Ishikawa (cell line): ENCODE measurements at regions not wholly inside any gene's neighbourhood (a gene's known extent, or its start where the extent isn't known, plus 50 kb on each side); places are given as distances from the start of the nearest gene placed in this dataset.

Experiments used
- CEBPB ChIP-seq: IDR thresholded peaks from 2 replicates; pipeline ENCODE4 v1.6.1; 2012
- CREB1 ChIP-seq: IDR thresholded peaks from 2 replicates; pipeline ENCODE4 v1.6.1; 2012; ENCODE audit warnings: low read depth
- EP300 ChIP-seq: IDR thresholded peaks from 2 replicates; pipeline ENCODE4 v1.6.1; 2012; ENCODE audit warnings: borderline replicate concordance
- MAX ChIP-seq: IDR thresholded peaks from 2 replicates; pipeline ENCODE4 v1.6.1; 2012
- RAD21 ChIP-seq: IDR thresholded peaks from 2 replicates; pipeline ENCODE4 v1.6.1; 2012; ENCODE audit warnings: low read depth
- TAF1 ChIP-seq: IDR thresholded peaks from 2 replicates; pipeline ENCODE4 v1.6.1; 2012; ENCODE audit warnings: low read depth, mild to moderate bottlenecking
- YY1 ChIP-seq: IDR thresholded peaks from 2 replicates; pipeline ENCODE4 v1.6.1; 2012; ENCODE audit warnings: low read depth

- TF ChIP-seq YY1 (no peak), CEBPB (no peak), EP300 (no peak), MAX (no peak), RAD21 (no peak), CREB1 (no peak), TAF1 (no peak)
Observed at GRCh38 chr4:37754410-37755185, 68.4 kb upstream of the RELL1 start.
